WERI-Rb-1 (cell line): ENCODE measurements at regions not wholly inside any gene's neighbourhood (a gene's known extent, or its start where the extent isn't known, plus 50 kb on each side); places are given as distances from the start of the nearest gene placed in this dataset.

Source experiments
- DNase-seq: peaks from one replicate; pipeline ENCODE4 v3.0.0-alpha.2; 2020
- H3K27ac ChIP-seq: fragments of 250-450 bp; sonication (Bioruptor Pico); 2 replicates; pipeline ENCODE4 v1.5.1; 2020; ENCODE audit warnings: mild to moderate bottlenecking, moderate library complexity
- H3K27me3 ChIP-seq: fragments of 250-450 bp; sonication (Bioruptor Pico); 2 replicates; pipeline ENCODE4 v1.5.1; 2021; ENCODE audit warnings: mild to moderate bottlenecking, low read depth, moderate library complexity; ENCODE audit not compliant: insufficient read depth, severe bottlenecking
- H3K36me3 ChIP-seq: fragments of 250-450 bp; sonication (Bioruptor Pico); 2 replicates; pipeline ENCODE4 v1.5.1; 2020; ENCODE audit warnings: mild to moderate bottlenecking, moderate library complexity
- H3K4me3 ChIP-seq: 2 replicates; pipeline ENCODE4 v1.5.1; 2011; ENCODE audit warnings: low read depth, mild to moderate bottlenecking, control low read depth, low read length
- H3K9me3 ChIP-seq: fragments of 250-450 bp; sonication (Bioruptor Pico); 2 replicates; pipeline ENCODE4 v1.5.1; 2021; ENCODE audit warnings: mild to moderate bottlenecking, moderate library complexity; ENCODE audit not compliant: severe bottlenecking
- CTCF ChIP-seq: IDR thresholded peaks from 2 replicates; pipeline ENCODE4 v1.5.1; 2011; ENCODE audit warnings: low read depth, mild to moderate bottlenecking, control low read depth, inconsistent platforms, low read length

- no peak overlapping the region for H3K4me3 ChIP-seq
- TF ChIP-seq CTCF = no peak
- H3K27me3 ChIP-seq = no peaks in the 10 kb centered on the region
- H3K27ac ChIP-seq = no peak overlapping the region
- H3K36me3 ChIP-seq = no peaks in the 10 kb centered on the region
- DNase-seq = no peak
- no peaks in the 10 kb centered on the region for H3K9me3 ChIP-seq
Observed at GRCh38 chr11:109739379-109739778, 317.4 kb downstream of the C11orf87 start.

GRCh38 chr11:109745996-109746625, 324.1 kb downstream of the C11orf87 start:
- no peak for DNase-seq
- H3K36me3 ChIP-seq = no peaks in the 10 kb centered on the region
- no peak for TF ChIP-seq CTCF
- no peaks in the 10 kb centered on the region for H3K27me3 ChIP-seq
- H3K4me3 ChIP-seq = no peak overlapping the region
- no peak overlapping the region for H3K27ac ChIP-seq
- no peaks in the 10 kb centered on the region for H3K9me3 ChIP-seq

- Histone ChIP-seq H3K4me3 (no peak overlapping the region), H3K9me3 (no peaks in the 10 kb centered on the region), H3K27me3 (no peaks in the 10 kb centered on the region), H3K36me3 (no peaks in the 10 kb centered on the region), H3K27ac (no peak overlapping the region)
- TF ChIP-seq CTCF = no peak
- no peak for DNase-seq
Observed at GRCh38 chr11:109747839-109748238, 325.8 kb downstream of the C11orf87 start.

- Histone ChIP-seq H3K27ac (no peak overlapping the region), H3K4me3 (no peak overlapping the region), H3K27me3 (no peaks in the 10 kb centered on the region), H3K9me3 (no peaks in the 10 kb centered on the region), H3K36me3 (no peaks in the 10 kb centered on the region)
- no peak for TF ChIP-seq CTCF
- DNase-seq = no peak
Observed at GRCh38 chr11:109749476-109749875, 327.5 kb downstream of the C11orf87 start.

GRCh38 chr11:109750964-109751363, 329.0 kb downstream of the C11orf87 start:
- Histone ChIP-seq H3K36me3 (no peaks in the 10 kb centered on the region), H3K27ac (no peak overlapping the region), H3K4me3 (no peak overlapping the region), H3K9me3 (no peaks in the 10 kb centered on the region), H3K27me3 (no peaks in the 10 kb centered on the region)
- TF ChIP-seq CTCF = no peak
- no peak for DNase-seq

- H3K27ac ChIP-seq = no peak overlapping the region
- no peaks in the 10 kb centered on the region for H3K9me3 ChIP-seq
- no peaks in the 10 kb centered on the region for H3K36me3 ChIP-seq
- TF ChIP-seq CTCF = no peak
- no peak for DNase-seq
- no peak overlapping the region for H3K4me3 ChIP-seq
- H3K27me3 ChIP-seq = no peaks in the 10 kb centered on the region
Observed at GRCh38 chr11:109752212-109752825, 330.3 kb downstream of the C11orf87 start.
